HEK293 (cell line): ENCODE measurements at regions not wholly inside any gene's neighbourhood (a gene's known extent, or its start where the extent isn't known, plus 50 kb on each side); places are given as distances from the start of the nearest gene placed in this dataset.
A peak's percentile ranks its signal among the peaks of the same experiment; 100 is the strongest.
"Not testable (repeated sequence)": the region's sequence is repeated elsewhere in the genome, so short reads cannot be mapped to it uniquely, and the experiment has no call there.

Experiments used
- CTCF ChIA-PET: fragments of 350-600 bp; formaldehyde crosslinking; extraction: SDS; loops from one replicate; lab custom pipeline; 2021; ENCODE audit warnings: antibody characterized with exemption; lab: Yijun Ruan, JAX
- POLR2A ChIA-PET: fragments of 300-600 bp; formaldehyde crosslinking; extraction: SDS; loops from one replicate; lab custom pipeline; 2020; ENCODE audit warnings: antibody characterized with exemption, inconsistent platforms; lab: Yijun Ruan, JAX
- H3K27ac ChIP-seq: fragments of 200-500 bp; sonication (Bioruptor generic); 2 replicates; pipeline ENCODE4 v1.5.1; 2014; ENCODE audit warnings: low read depth, low read length, control low read depth, inconsistent platforms; ENCODE audit errors: extremely low read depth
- H3K36me3 ChIP-seq, 2 experiments: fragments of 200-500 bp in 1 of 2; sonication (Bioruptor generic) in 1 of 2; 1 replicate in 1 of 2; 2 replicates in 1 of 2; pipeline ENCODE4 v1.5.1; 2014 to 2017; ENCODE audit warnings: inconsistent platforms in 2 of 2, low read length in 2 of 2; ENCODE audit not compliant: control insufficient read depth in 2 of 2, insufficient read depth in 1 of 2
- H3K4me1 ChIP-seq: fragments of 200-500 bp; sonication (Bioruptor generic); 2 replicates; pipeline ENCODE4 v1.5.1; 2014; ENCODE audit warnings: mild to moderate bottlenecking, low read length, inconsistent platforms; ENCODE audit not compliant: control insufficient read depth, insufficient read depth
- H3K4me3 ChIP-seq: 2 replicates; pipeline ENCODE4 v1.5.1; 2011; ENCODE audit warnings: low read depth, mild to moderate bottlenecking, control low read depth, low read length, moderate library complexity
- H3K9me3 ChIP-seq: fragments of 200-500 bp; sonication (Bioruptor generic); 2 replicates; pipeline ENCODE4 v1.5.1; 2014; ENCODE audit warnings: low read depth, low read length, inconsistent platforms; ENCODE audit not compliant: control insufficient read depth, insufficient read depth
- MYNN ChIP-seq: fragments of 450-650 bp; formaldehyde crosslinking; IDR thresholded peaks from 2 replicates; pipeline ENCODE4 v1.5.1; 2016; ENCODE audit warnings: missing biosample characterization, missing genetic modification characterization, borderline replicate concordance
- SETDB1 ChIP-seq: IDR thresholded peaks from one replicate; pipeline ENCODE4 v1.6.1; 2017; ENCODE audit warnings: mild to moderate bottlenecking, low read length, moderate library complexity, mixed read lengths; ENCODE audit not compliant: insufficient read length
- TRIM28 ChIP-seq: IDR thresholded peaks from 2 replicates; pipeline ENCODE4 v1.6.1; 2011; ENCODE audit warnings: low read length, control low read depth, borderline replicate concordance
- ZBTB20 ChIP-seq: fragments of 450-650 bp; formaldehyde crosslinking; IDR thresholded peaks from 2 replicates; pipeline ENCODE4 v1.5.1; 2016; ENCODE audit warnings: missing biosample characterization, missing genetic modification characterization
- ZNF501 ChIP-seq: fragments of 450-650 bp; formaldehyde crosslinking; IDR thresholded peaks from 2 replicates; pipeline ENCODE4 v1.5.1; 2016; ENCODE audit warnings: missing biosample characterization, missing genetic modification characterization
- ZNF585B ChIP-seq: fragments of 450-650 bp; formaldehyde crosslinking; IDR thresholded peaks from 2 replicates; pipeline ENCODE4 v1.5.1; 2016; ENCODE audit warnings: missing biosample characterization, missing genetic modification characterization
- TF ChIP-seq, protein P1 (sequence below): fragments of 450-650 bp; formaldehyde crosslinking; conservative IDR thresholded peaks from 2 replicates; pipeline ENCODE4 v1.5.1; 2016; ENCODE audit warnings: low read depth, missing biosample characterization, missing genetic modification characterization
- TF ChIP-seq, protein P2 (sequence below): fragments of 450-650 bp; formaldehyde crosslinking; IDR thresholded peaks from 2 replicates; pipeline ENCODE4 v1.5.1; 2016; ENCODE audit warnings: missing biosample characterization, missing genetic modification characterization, borderline replicate concordance
- TF ChIP-seq, protein P3 (sequence below): fragments of 450-650 bp; IDR thresholded peaks from 2 replicates; pipeline ENCODE4 v1.5.1; 2018; ENCODE audit warnings: missing biosample characterization, mild to moderate bottlenecking, missing genetic modification characterization
- TF ChIP-seq, protein P4 (sequence below): fragments of 450-650 bp; formaldehyde crosslinking; IDR thresholded peaks from 2 replicates; pipeline ENCODE4 v1.5.1; 2016; ENCODE audit warnings: missing biosample characterization, missing genetic modification characterization

DNA sequence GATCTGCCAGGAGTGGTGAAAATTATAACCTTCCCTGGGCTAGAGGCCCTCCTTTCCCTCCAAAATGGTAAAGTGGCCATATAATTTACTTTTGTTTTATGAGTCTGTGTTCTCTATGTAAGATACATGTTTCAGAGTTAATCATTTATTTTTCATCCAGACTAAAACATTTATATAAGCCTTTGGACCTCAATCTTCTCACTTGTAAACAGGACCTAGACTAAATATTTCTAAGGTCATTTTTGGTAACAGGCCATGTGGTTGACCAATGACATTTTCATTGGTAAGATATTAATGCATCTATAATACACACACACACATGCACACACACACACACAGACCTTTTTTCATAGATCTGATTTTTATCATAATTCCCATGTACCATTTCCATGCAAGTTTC, 79.7 kb upstream of the KCTD1 start (continued):
- TF ChIP-seq, protein P1, sequence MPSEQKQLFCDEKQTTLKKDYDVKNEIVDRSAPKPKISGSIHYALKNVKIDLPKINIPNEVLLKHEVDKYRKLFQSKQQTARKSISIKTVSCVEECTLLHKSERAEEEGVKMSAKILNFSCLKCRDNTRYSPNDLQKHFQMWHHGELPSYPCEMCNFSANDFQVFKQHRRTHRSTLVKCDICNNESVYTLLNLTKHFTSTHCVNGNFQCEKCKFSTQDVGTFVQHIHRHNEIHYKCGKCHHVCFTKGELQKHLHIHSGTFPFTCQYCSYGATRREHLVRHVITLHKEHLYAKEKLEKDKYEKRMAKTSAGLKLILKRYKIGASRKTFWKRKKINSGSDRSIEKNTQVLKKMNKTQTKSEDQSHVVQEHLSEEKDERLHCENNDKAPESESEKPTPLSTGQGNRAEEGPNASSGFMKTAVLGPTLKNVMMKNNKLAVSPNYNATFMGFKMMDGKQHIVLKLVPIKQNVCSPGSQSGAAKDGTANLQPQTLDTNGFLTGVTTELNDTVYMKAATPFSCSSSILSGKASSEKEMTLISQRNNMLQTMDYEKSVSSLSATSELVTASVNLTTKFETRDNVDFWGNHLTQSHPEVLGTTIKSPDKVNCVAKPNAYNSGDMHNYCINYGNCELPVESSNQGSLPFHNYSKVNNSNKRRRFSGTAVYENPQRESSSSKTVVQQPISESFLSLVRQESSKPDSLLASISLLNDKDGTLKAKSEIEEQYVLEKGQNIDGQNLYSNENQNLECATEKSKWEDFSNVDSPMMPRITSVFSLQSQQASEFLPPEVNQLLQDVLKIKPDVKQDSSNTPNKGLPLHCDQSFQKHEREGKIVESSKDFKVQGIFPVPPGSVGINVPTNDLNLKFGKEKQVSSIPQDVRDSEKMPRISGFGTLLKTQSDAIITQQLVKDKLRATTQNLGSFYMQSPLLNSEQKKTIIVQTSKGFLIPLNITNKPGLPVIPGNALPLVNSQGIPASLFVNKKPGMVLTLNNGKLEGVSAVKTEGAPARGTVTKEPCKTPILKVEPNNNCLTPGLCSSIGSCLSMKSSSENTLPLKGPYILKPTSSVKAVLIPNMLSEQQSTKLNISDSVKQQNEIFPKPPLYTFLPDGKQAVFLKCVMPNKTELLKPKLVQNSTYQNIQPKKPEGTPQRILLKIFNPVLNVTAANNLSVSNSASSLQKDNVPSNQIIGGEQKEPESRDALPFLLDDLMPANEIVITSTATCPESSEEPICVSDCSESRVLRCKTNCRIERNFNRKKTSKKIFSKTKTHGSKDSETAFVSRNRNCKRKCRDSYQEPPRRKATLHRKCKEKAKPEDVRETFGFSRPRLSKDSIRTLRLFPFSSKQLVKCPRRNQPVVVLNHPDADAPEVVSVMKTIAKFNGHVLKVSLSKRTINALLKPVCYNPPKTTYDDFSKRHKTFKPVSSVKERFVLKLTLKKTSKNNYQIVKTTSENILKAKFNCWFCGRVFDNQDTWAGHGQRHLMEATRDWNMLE, result no peak
- TF ChIP-seq, protein P2, sequence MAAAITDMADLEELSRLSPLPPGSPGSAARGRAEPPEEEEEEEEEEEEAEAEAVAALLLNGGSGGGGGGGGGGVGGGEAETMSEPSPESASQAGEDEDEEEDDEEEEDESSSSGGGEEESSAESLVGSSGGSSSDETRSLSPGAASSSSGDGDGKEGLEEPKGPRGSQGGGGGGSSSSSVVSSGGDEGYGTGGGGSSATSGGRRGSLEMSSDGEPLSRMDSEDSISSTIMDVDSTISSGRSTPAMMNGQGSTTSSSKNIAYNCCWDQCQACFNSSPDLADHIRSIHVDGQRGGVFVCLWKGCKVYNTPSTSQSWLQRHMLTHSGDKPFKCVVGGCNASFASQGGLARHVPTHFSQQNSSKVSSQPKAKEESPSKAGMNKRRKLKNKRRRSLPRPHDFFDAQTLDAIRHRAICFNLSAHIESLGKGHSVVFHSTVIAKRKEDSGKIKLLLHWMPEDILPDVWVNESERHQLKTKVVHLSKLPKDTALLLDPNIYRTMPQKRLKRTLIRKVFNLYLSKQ (tag by site-specific recombination), result no peak
- TF ChIP-seq, protein P3, sequence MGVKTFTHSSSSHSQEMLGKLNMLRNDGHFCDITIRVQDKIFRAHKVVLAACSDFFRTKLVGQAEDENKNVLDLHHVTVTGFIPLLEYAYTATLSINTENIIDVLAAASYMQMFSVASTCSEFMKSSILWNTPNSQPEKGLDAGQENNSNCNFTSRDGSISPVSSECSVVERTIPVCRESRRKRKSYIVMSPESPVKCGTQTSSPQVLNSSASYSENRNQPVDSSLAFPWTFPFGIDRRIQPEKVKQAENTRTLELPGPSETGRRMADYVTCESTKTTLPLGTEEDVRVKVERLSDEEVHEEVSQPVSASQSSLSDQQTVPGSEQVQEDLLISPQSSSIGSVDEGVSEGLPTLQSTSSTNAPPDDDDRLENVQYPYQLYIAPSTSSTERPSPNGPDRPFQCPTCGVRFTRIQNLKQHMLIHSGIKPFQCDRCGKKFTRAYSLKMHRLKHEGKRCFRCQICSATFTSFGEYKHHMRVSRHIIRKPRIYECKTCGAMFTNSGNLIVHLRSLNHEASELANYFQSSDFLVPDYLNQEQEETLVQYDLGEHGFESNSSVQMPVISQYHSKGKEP, result no peak
- no peak for TF ChIP-seq ZNF501 (tag by site-specific recombination)
- TF ChIP-seq MYNN (tag by site-specific recombination), result no peak
- TF ChIP-seq, protein P4, sequence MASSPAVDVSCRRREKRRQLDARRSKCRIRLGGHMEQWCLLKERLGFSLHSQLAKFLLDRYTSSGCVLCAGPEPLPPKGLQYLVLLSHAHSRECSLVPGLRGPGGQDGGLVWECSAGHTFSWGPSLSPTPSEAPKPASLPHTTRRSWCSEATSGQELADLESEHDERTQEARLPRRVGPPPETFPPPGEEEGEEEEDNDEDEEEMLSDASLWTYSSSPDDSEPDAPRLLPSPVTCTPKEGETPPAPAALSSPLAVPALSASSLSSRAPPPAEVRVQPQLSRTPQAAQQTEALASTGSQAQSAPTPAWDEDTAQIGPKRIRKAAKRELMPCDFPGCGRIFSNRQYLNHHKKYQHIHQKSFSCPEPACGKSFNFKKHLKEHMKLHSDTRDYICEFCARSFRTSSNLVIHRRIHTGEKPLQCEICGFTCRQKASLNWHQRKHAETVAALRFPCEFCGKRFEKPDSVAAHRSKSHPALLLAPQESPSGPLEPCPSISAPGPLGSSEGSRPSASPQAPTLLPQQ, result no peak

DNA sequence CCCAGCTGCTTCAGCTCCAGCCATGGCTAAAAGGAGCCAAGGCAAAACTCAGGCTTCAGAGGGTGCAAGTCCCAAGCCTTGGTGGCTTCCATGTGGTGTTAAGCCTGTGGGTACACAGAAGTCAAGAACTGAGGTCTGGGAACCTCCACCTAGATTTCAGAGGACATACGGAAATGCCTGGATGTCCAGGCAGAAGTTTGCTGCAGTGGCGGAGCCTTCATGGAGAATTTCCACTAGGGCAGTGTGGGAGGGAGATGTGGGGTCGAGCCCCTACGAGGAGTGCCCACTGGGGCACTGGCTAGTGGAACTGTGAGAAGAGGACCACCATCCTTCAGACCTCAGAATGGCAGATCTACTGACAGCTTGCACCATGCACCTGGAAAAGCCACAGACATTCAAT, 76.1 kb upstream of the KCTD1 start:
- Histone ChIP-seq H3K9me3 (no peaks in the 10 kb centered on the region), H3K36me3 (no peaks in the 10 kb centered on the region), H3K4me1 (no peaks in the 10 kb centered on the region), H3K4me3 (no peak overlapping the region), H3K27ac (no peak overlapping the region)
- CTCF ChIA-PET, result interaction anchor here (0.7 kb wide), 1 partner anchor 187 kb away, joined by 3 read pairs; no protein-coding TSS in a partner anchor
- peak; percentile 86 for TF ChIP-seq SETDB1
- TF ChIP-seq ZNF585B (tag by site-specific recombination), result 0 out of 2 replicates have a peak, but pooled peaks have one; percentile 3
- peak; percentile 48; the same call in 1 of the 2 replicates for TF ChIP-seq TRIM28
- TF ChIP-seq ZBTB20 (tag by site-specific recombination), result no peak
- POLR2A ChIA-PET, result no interaction called here

DNA sequence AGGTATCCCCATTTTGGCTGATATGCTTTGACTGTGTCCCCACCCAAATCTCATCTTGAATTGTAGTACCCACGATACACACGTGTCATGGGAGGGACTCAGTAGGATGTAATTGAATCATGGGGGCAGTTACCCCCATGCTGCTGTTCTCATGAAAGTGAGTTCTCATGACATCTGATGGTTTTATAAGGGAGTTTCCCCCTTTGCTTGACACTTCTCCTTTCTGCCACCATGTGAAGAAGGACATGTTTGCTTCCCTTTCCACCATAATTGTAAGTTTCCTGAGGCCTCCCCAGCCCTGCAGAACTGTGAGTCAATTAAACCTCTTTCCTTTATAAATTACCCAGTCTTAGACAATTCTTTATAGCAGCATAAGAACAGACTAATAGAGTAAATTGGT, 75.0 kb upstream of the KCTD1 start:
- H3K9me3 ChIP-seq, CTCF ChIA-PET, POLR2A ChIA-PET, H3K36me3 ChIP-seq, H3K4me3 ChIP-seq, H3K27ac ChIP-seq, H3K4me1 ChIP-seq: not testable (repeated sequence)
